ENCODE measurements at regions not wholly inside any gene's neighbourhood (a gene's known extent, or its start where the extent isn't known, plus 50 kb on each side); places are given as distances from the start of the nearest gene placed in this dataset.

GRCh38 chr2:16287831-16288230, 347.5 kb downstream of the MYCN start:
- H3K27ac ChIP-seq, result no peak overlapping the region
- no peaks in the 10 kb centered on the region for H3K4me1 ChIP-seq (replicated peaks in 1 of 2)
- WGBS, 4 donors, result 81 to 88% (median 87%) methylated on average over 3 of the region's 3 CpGs
- no peaks in the 10 kb centered on the region for H3K36me3 ChIP-seq (replicated peaks in 1 of 2)
- intact Hi-C loops (cut with DNase I), result loop anchor here (10.0 kb wide), 2 partner anchors 217 to 343 kb away; partner anchors contain the start of gene MYCN (in 1 of the 2)
- H3K27me3 ChIP-seq, result peaks cover 8% of the 10 kb centered on the region
- H3K9me3 ChIP-seq (replicated peaks in 1 of 3), result no peaks in the 10 kb centered on the region
- no peak overlapping the region for H3K4me3 ChIP-seq
- TF ChIP-seq POLR2A (IDR thresholded peaks at IDR 0.05) (no peak), CTCF (IDR thresholded peaks at IDR 0.05) (no peak)
- no peak for DNase-seq

- H3K4me3 ChIP-seq, result no peak overlapping the region
- H3K4me1 ChIP-seq (replicated peaks in 1 of 2), result no peaks in the 10 kb centered on the region
- intact Hi-C loops (cut with DNase I), result loop anchor here (10.0 kb wide), 2 partner anchors 218 to 342 kb away; partner anchors contain the start of gene MYCN (in 1 of the 2)
- DNase-seq, result no peak
- peaks cover 7% of the 10 kb centered on the region for H3K27me3 ChIP-seq
- no peaks in the 10 kb centered on the region for H3K36me3 ChIP-seq (replicated peaks in 1 of 2)
- WGBS, 4 donors, result 70 to 87% (median 84%) methylated on average over 1 of the region's 1 CpG
- TF ChIP-seq CTCF (IDR thresholded peaks at IDR 0.05) (no peak), POLR2A (IDR thresholded peaks at IDR 0.05) (no peak)
- no peak overlapping the region for H3K27ac ChIP-seq
- no peaks in the 10 kb centered on the region for H3K9me3 ChIP-seq (replicated peaks in 1 of 3)
Measured at GRCh38 chr2:16287281-16287680, 346.9 kb downstream of the MYCN start.

- 83 to 91% (median 86%) methylated on average over 7 of the region's 7 CpGs for WGBS, 4 donors
- Histone ChIP-seq H3K27me3 (peaks cover 3% of the 10 kb centered on the region), H3K27ac (no peak overlapping the region), H3K4me1 (replicated peaks in 1 of 2) (no peaks in the 10 kb centered on the region), H3K4me3 (no peak overlapping the region), H3K36me3 (replicated peaks in 1 of 2) (no peaks in the 10 kb centered on the region), H3K9me3 (replicated peaks in 1 of 3) (no peaks in the 10 kb centered on the region)
- TF ChIP-seq POLR2A (IDR thresholded peaks at IDR 0.05) (no peak), CTCF (IDR thresholded peaks at IDR 0.05) (no peak)
- no peak for DNase-seq
- intact Hi-C loops (cut with DNase I), result loop anchor here (10.0 kb wide), 2 partner anchors 219 to 341 kb away; partner anchors contain the start of gene MYCN (in 1 of the 2)
Measured at GRCh38 chr2:16285813-16286510, 345.6 kb downstream of the MYCN start.

GRCh38 chr2:16284941-16285625, 344.7 kb downstream of the MYCN start:
- no peaks in the 10 kb centered on the region for H3K4me1 ChIP-seq (replicated peaks in 1 of 2)
- no peaks in the 10 kb centered on the region for H3K27me3 ChIP-seq
- intact Hi-C loops (cut with DNase I), result loop anchor here (5.0 to 10.0 kb wide), 3 partner anchors 220 to 648 kb away; partner anchors contain the start of gene MYCN (in 1 of the 2)
- H3K9me3 ChIP-seq (replicated peaks in 1 of 3), result no peaks in the 10 kb centered on the region
- WGBS, 4 donors, result 86 to 95% (median 90%) methylated on average over 11 to 12 of the region's 12 CpGs
- no peak overlapping the region for H3K27ac ChIP-seq
- DNase-seq, result no peak
- no peak for TF ChIP-seq CTCF (IDR thresholded peaks at IDR 0.05)
- TF ChIP-seq POLR2A (IDR thresholded peaks at IDR 0.05), result no peak
- H3K36me3 ChIP-seq (replicated peaks in 1 of 2), result no peaks in the 10 kb centered on the region
- H3K4me3 ChIP-seq, result no peak overlapping the region
